ENCODE measurements at regions not wholly inside any gene's neighbourhood (a gene's known extent, or its start where the extent isn't known, plus 50 kb on each side); places are given as distances from the start of the nearest gene placed in this dataset.

DNA sequence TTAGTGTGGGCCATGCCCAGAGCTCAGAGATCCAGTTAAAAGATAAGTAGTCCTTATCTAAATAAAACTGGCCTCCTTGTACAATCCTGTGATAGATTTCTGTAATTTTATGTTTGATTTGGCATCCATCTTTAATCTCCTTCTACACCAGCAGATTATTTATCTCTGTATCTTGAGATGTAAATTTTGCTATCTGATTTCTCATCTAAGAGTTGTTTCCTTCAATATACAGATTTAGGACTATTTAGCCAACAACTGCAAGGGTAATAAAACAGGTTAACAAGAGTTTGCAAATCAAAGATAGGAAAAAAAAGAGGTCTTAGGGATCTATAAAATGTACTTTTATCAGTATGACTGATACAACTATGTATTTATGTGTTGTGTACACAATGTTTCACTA is 68.6 kb upstream of the ABCA12 start:
- TF ChIP-seq, protein P1, sequence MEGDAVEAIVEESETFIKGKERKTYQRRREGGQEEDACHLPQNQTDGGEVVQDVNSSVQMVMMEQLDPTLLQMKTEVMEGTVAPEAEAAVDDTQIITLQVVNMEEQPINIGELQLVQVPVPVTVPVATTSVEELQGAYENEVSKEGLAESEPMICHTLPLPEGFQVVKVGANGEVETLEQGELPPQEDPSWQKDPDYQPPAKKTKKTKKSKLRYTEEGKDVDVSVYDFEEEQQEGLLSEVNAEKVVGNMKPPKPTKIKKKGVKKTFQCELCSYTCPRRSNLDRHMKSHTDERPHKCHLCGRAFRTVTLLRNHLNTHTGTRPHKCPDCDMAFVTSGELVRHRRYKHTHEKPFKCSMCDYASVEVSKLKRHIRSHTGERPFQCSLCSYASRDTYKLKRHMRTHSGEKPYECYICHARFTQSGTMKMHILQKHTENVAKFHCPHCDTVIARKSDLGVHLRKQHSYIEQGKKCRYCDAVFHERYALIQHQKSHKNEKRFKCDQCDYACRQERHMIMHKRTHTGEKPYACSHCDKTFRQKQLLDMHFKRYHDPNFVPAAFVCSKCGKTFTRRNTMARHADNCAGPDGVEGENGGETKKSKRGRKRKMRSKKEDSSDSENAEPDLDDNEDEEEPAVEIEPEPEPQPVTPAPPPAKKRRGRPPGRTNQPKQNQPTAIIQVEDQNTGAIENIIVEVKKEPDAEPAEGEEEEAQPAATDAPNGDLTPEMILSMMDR (IDR thresholded peaks at IDR 0.05; ENCODE audit: extremely low read depth, low read depth, low read length), result no peak
- H3K27ac ChIP-seq (ENCODE audit: low read depth, low read length), result no peak overlapping the region
- H3K4me2 ChIP-seq (ENCODE audit: insufficient read depth, low read length), result no peak overlapping the region
- H4K20me1 ChIP-seq (ENCODE audit: insufficient read depth, low read length), result no peaks in the 10 kb centered on the region
- no peak for DNase-seq (ENCODE audit: insufficient read length, low spot score, missing footprints)
- no peaks in the 10 kb centered on the region for H3K27me3 ChIP-seq (ENCODE audit: insufficient read depth, low read length)
- H3K9me3 ChIP-seq (ENCODE audit: low read depth, low read length), result no peaks in the 10 kb centered on the region
- H3K4me3 ChIP-seq (ENCODE audit: insufficient read depth, low read length), result no peak overlapping the region
- no peaks in the 10 kb centered on the region for H3K4me1 ChIP-seq (ENCODE audit: insufficient read depth, low read length)
- no peaks in the 10 kb centered on the region for H3K36me3 ChIP-seq (ENCODE audit: insufficient read depth, low read length)
- H3K79me2 ChIP-seq (ENCODE audit: insufficient read depth, low read length), result no peaks in the 10 kb centered on the region
- H2AFZ ChIP-seq (ENCODE audit: low read length), result no peak overlapping the region

DNA sequence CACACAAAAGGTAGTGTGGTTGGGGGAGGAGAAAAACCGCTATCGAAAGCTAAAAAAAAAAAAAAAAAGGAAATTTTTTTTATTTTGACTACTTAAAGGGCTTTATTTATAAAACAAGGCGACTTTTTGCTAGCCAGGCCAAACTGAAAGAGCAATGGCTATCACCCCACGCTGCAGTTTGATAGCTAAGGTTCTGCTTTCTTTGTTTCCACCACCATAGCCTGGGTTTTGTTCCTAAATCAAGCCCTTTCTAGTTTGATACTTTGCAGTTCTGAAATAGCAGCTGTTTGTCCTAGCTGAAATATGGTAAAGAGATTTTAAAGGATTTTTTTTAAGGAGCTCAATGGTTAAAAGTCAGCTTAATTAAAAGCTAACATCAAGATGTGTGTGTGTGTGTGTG is 67.4 kb upstream of the ABCA12 start:
- Histone ChIP-seq H3K4me2 (ENCODE audit: insufficient read depth, low read length) (no peak overlapping the region), H3K79me2 (ENCODE audit: insufficient read depth, low read length) (no peaks in the 10 kb centered on the region), H3K4me1 (ENCODE audit: insufficient read depth, low read length) (no peaks in the 10 kb centered on the region), H3K4me3 (ENCODE audit: insufficient read depth, low read length) (no peak overlapping the region), H3K27me3 (ENCODE audit: insufficient read depth, low read length) (no peaks in the 10 kb centered on the region), H3K36me3 (ENCODE audit: insufficient read depth, low read length) (no peaks in the 10 kb centered on the region), H3K27ac (ENCODE audit: low read depth, low read length) (no peak overlapping the region), H4K20me1 (ENCODE audit: insufficient read depth, low read length) (no peaks in the 10 kb centered on the region), H2AFZ (ENCODE audit: low read length) (no peak overlapping the region), H3K9me3 (ENCODE audit: low read depth, low read length) (no peaks in the 10 kb centered on the region)
- DNase-seq (ENCODE audit: insufficient read length, low spot score, missing footprints), result no peak
- TF ChIP-seq, protein P1 (IDR thresholded peaks at IDR 0.05; ENCODE audit: extremely low read depth, low read depth, low read length), result no peak

DNA sequence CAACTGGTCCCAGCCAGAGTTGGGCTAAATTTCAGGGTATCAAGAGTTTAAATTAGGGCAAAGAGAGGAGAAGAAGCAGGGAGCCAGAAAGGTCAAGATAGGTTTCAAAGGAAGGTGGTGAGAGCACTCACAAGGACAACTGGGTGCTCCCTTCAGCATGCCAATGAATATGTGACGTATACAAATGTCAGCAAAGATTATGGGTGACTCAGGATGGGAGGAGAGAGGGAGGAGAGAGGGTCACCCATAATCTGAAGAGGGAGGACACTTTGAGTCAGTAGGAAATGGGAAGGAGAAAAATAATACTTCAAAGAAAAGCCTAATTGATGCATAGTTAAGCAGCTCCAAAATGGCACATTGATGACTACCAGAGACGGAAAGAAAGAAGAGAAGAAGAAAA is 53.1 kb upstream of the ABCA12 start:
- Histone ChIP-seq H3K4me1 (ENCODE audit: insufficient read depth, low read length) (no peaks in the 10 kb centered on the region), H3K27me3 (ENCODE audit: insufficient read depth, low read length) (no peaks in the 10 kb centered on the region), H2AFZ (ENCODE audit: low read length) (no peak overlapping the region), H3K36me3 (ENCODE audit: insufficient read depth, low read length) (no peaks in the 10 kb centered on the region), H3K27ac (ENCODE audit: low read depth, low read length) (no peak overlapping the region), H4K20me1 (ENCODE audit: insufficient read depth, low read length) (no peaks in the 10 kb centered on the region), H3K9me3 (ENCODE audit: low read depth, low read length) (no peaks in the 10 kb centered on the region), H3K4me3 (ENCODE audit: insufficient read depth, low read length) (no peak overlapping the region), H3K4me2 (ENCODE audit: insufficient read depth, low read length) (no peak overlapping the region), H3K79me2 (ENCODE audit: insufficient read depth, low read length) (no peaks in the 10 kb centered on the region)
- TF ChIP-seq, protein P1 (IDR thresholded peaks at IDR 0.05; ENCODE audit: extremely low read depth, low read depth, low read length), result no peak
- DNase-seq (ENCODE audit: insufficient read length, low spot score, missing footprints), result no peak

DNA sequence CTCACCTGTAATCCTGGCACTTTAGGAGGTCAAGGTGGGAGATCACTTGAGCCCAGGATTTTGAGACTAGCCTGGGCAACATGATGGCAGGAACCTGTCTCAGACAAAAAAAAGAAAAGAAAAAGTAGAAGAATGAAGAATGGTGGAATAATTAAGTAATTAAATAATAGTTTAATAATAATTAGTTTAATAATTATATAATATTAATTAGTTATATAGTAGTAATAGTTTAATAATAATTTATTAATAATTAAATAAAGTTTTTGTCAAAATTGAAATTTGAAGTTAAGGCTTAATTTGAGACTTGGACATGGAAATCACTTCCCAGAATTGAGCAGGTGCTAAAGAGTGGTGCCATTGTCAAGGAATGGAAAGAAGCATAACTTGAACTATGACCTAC is 52.2 kb upstream of the ABCA12 start:
- H3K27ac ChIP-seq (ENCODE audit: low read depth, low read length), result no peak overlapping the region
- no peaks in the 10 kb centered on the region for H3K79me2 ChIP-seq (ENCODE audit: insufficient read depth, low read length)
- H3K27me3 ChIP-seq (ENCODE audit: insufficient read depth, low read length), result no peaks in the 10 kb centered on the region
- no peaks in the 10 kb centered on the region for H3K36me3 ChIP-seq (ENCODE audit: insufficient read depth, low read length)
- no peak for DNase-seq (ENCODE audit: insufficient read length, low spot score, missing footprints)
- H3K9me3 ChIP-seq (ENCODE audit: low read depth, low read length), result no peaks in the 10 kb centered on the region
- H3K4me1 ChIP-seq (ENCODE audit: insufficient read depth, low read length), result no peaks in the 10 kb centered on the region
- no peaks in the 10 kb centered on the region for H4K20me1 ChIP-seq (ENCODE audit: insufficient read depth, low read length)
- TF ChIP-seq, protein P1 (IDR thresholded peaks at IDR 0.05; ENCODE audit: extremely low read depth, low read depth, low read length), result no peak
- H3K4me2 ChIP-seq (ENCODE audit: insufficient read depth, low read length), result no peak overlapping the region
- H2AFZ ChIP-seq (ENCODE audit: low read length), result no peak overlapping the region
- H3K4me3 ChIP-seq (ENCODE audit: insufficient read depth, low read length), result no peak overlapping the region
